ENCODE measurements at regions not wholly inside any gene's neighbourhood (a gene's known extent, or its start where the extent isn't known, plus 50 kb on each side); places are given as distances from the start of the nearest gene placed in this dataset.

DNA sequence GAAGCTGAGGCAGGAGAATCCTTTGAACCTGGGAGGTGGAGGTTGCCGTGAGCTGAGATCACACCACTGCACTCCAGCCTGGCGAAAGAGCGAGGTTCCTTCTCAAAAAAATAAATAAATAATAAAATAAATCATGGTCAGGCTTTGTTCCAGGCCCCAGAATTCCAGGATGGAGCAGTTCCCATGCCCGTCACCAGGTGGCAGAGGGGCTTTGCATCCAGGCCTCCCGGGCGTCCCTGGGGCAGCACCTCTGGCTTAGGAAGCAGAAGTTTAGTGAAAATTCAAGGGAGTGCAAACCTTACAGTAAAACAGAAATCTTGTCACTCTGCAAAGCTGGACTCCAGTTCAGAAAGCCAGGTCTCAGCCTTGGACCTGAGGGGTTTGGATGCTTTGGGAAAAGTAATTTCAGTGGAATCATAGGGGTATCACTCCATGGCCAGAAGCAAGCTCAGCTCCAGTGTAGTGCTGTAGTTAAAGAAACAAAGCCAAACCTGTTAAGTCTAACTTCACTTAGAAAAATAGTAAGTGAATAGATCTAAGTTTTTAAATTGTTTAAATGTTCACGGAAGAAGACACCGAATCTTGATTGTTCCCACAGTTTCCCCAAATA is 512.7 kb downstream of the CMPK2 start:
- no peak for TF ChIP-seq POLR2A (IDR thresholded peaks at IDR 0.05)
- TF ChIP-seq CTCF (IDR thresholded peaks at IDR 0.05), result peak in 4 of 6 experiments; percentile 35 to 79 (median 72)

All from Peyer's patch (tissue), 4 donors.